GM12878 (cell line): ENCODE measurements at regions not wholly inside any gene's neighbourhood (a gene's known extent, or its start where the extent isn't known, plus 50 kb on each side); places are given as distances from the start of the nearest gene placed in this dataset.

Source experiments
- ATAC-seq: fragments of 200-7000 bp; cut with Tn5 transposase; 3 replicates; pipeline ENCODE4 v1.9.1; 2020; ENCODE audit warnings: mild to moderate bottlenecking, moderate library complexity
- BruUV-seq: library from RNA; stranded (reverse); fragments of 400-500 nt; replicated peaks from 2 replicates; lab custom pipeline; 2021; lab: Mats Ljungman, UMichigan
- CTCF ChIA-PET: fragments of 300-600 bp; sonication (Branson Sonifier 250); formaldehyde crosslinking; extraction: SDS; loops from one replicate; lab custom pipeline; 2021; ENCODE audit warnings: inconsistent platforms; lab: Yijun Ruan, JAX
- POLR2A ChIA-PET: fragments of 350-600 bp; formaldehyde crosslinking; extraction: SDS; loops from one replicate; lab custom pipeline; 2021; ENCODE audit warnings: inconsistent platforms; lab: Charles Lee
- RAD21 ChIA-PET: fragments of 300-600 bp; sonication (Branson Sonifier 250); formaldehyde crosslinking; loops from one replicate; lab custom pipeline; 2023; ENCODE audit warnings: antibody characterized with exemption; ENCODE audit not compliant: unreplicated experiment; lab: Charles Lee
- SMC1A ChIA-PET: fragments of 300-600 bp; sonication (Branson Sonifier 250); formaldehyde crosslinking; loops from one replicate; lab custom pipeline; 2023; ENCODE audit not compliant: unreplicated experiment, uncharacterized antibody; lab: Charles Lee
- DNase-seq: peaks from one replicate; pipeline ENCODE4 v3.0.0-alpha.2; 2011; ENCODE audit warnings: low read depth, low spot score
- FAIRE-seq: peaks from 3 replicates; lab custom pipeline; 2011; peaks lifted over from hg19 to GRCh38; lab: Jason Lieb, UNC
- H2AFZ ChIP-seq: 2 replicates; pipeline ENCODE4 v1.6.0; 2011; ENCODE audit warnings: low read depth, low read length, control low read depth; ENCODE audit not compliant: control insufficient read depth
- H3K27ac ChIP-seq: 2 replicates; pipeline ENCODE4 v1.5.1; 2011; ENCODE audit warnings: control low read depth; ENCODE audit not compliant: control insufficient read depth, insufficient read depth
- H3K27me3 ChIP-seq, 2 experiments: replicated peaks in 1 of 2; 2 replicates each; pipeline versions ENCODE4 v1.6.0 to v1.6.1; 2011; ENCODE audit warnings: low read length in 1 of 2; ENCODE audit not compliant: control insufficient read depth in 2 of 2, insufficient read depth in 2 of 2
- H3K36me3 ChIP-seq, 2 experiments: 2 replicates each; pipeline ENCODE4 v1.5.1; 2011; ENCODE audit warnings: low read length in 1 of 2; ENCODE audit not compliant: control insufficient read depth in 2 of 2, insufficient read depth in 2 of 2
- H3K4me1 ChIP-seq: 2 replicates; pipeline ENCODE4 v1.6.1; 2011; ENCODE audit warnings: mild to moderate bottlenecking, low read length, moderate library complexity, mixed read lengths; ENCODE audit not compliant: control insufficient read depth, insufficient read depth
- H3K4me2 ChIP-seq: 2 replicates; pipeline ENCODE4 v1.6.0; 2011; ENCODE audit warnings: control low read depth; ENCODE audit not compliant: control insufficient read depth, insufficient read depth
- H3K4me3 ChIP-seq: fragments of 200-600 bp; sonication (generic); 2 replicates; pipeline ENCODE4 v1.5.1; 2016
- H3K79me2 ChIP-seq: 2 replicates; pipeline ENCODE4 v1.6.0; 2011; ENCODE audit warnings: low read length; ENCODE audit not compliant: control insufficient read depth, insufficient read depth
- H3K9ac ChIP-seq: 2 replicates; pipeline ENCODE4 v1.8.0; 2011; ENCODE audit warnings: low read length, control low read depth, mixed read lengths; ENCODE audit not compliant: control insufficient read depth, insufficient read depth
- H3K9me3 ChIP-seq: replicated peaks from 3 replicates; pipeline ENCODE4 v1.5.1; 2011; ENCODE audit warnings: mild to moderate bottlenecking, low read length; ENCODE audit not compliant: control insufficient read depth, insufficient read depth
- H4K20me1 ChIP-seq: 2 replicates; pipeline ENCODE4 v1.6.0; 2011; ENCODE audit not compliant: control insufficient read depth, insufficient read depth
- BCLAF1 ChIP-seq: fragments of 450-650 bp; IDR thresholded peaks from 2 replicates; pipeline ENCODE4 v1.6.1; 2017; ENCODE audit warnings: antibody characterized with exemption, mild to moderate bottlenecking, moderate library complexity
- CREM ChIP-seq: IDR thresholded peaks from 2 replicates; pipeline ENCODE4 v1.6.1; 2014; ENCODE audit warnings: antibody characterized with exemption, low read depth
- ZNF384 ChIP-seq: IDR thresholded peaks from 2 replicates; pipeline ENCODE4 v1.6.1; 2012; ENCODE audit warnings: low read depth, mild to moderate bottlenecking, low read length, improper control_type of control experiment, borderline replicate concordance
- ZZZ3 ChIP-seq: IDR thresholded peaks from 2 replicates; pipeline ENCODE4 v1.6.1; 2011; ENCODE audit warnings: low read depth; ENCODE audit not compliant: control insufficient read depth, insufficient read length
- WGBS: methylation state at CpG from one replicate; pipeline ENCODE4 v1.1.6; 2016; ENCODE audit warnings: low lambda C conversion rate; ENCODE audit not compliant: insufficient replicate concordance, insufficient coverage; ENCODE audit errors: missing lambda C conversion rate; 5-methylcytosine and 5-hydroxymethylcytosine counted together
- in situ Hi-C: fragments of 300-500 bp; cut with MboI; formaldehyde crosslinking; loops from 9 replicates; pipeline ENCODE4 v1.14.3; 2018; ENCODE audit warnings: mixed read lengths
- intact Hi-C: fragments of 100-400 bp; cut with micrococcal nuclease; formaldehyde crosslinking; loops from one replicate; pipeline ENCODE4 v1.14.2; 2022; ENCODE audit not compliant: unreplicated experiment
- TF ChIP-seq, protein P1 (sequence below): IDR thresholded peaks from 2 replicates; pipeline ENCODE4 v1.6.1; 2011; ENCODE audit warnings: mild to moderate bottlenecking, low read depth, low read length, moderate library complexity; ENCODE audit not compliant: insufficient replicate concordance
- TF ChIP-seq, protein P2 (sequence below), 3 experiments: IDR thresholded peaks in 2 of 3; conservative IDR thresholded peaks in 1 of 3; 2 replicates each; pipeline ENCODE4 v1.5.1; 2011; ENCODE audit warnings: low read depth in 3 of 3, low read length in 3 of 3, mild to moderate bottlenecking in 3 of 3, control low read depth in 2 of 3, moderate library complexity in 2 of 3, inconsistent platforms in 1 of 3, mixed read lengths in 1 of 3; ENCODE audit not compliant: control insufficient read depth in 2 of 3, insufficient read depth in 1 of 3; ENCODE audit errors: extremely low read depth in 1 of 3

DNA sequence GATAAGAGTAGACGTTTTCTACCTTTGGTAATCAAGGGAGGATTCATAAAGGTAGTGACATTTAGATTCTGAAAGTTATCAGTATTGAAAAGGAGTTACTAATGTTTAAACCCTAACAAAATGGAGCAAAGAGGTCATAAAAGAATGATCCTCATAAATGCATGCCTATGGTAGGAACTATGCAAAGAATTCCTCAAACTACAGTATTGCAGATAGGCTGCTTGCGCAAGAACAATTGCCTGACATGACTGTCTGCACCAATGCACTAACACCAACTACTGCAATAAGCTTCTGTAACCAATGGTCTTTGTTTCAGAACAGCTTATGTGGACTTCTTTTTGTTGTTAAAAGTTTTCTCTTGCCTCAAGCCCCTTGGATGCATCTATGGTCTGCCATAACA is 597.3 kb upstream of the ADGRL4 start:
- Histone ChIP-seq H3K9me3 (no peaks in the 10 kb centered on the region), H4K20me1 (no peaks in the 10 kb centered on the region), H3K9ac (no peak overlapping the region), H2AFZ (no peak overlapping the region), H3K36me3 (no peaks in the 10 kb centered on the region), H3K79me2 (no peaks in the 10 kb centered on the region), H3K4me3 (no peak overlapping the region), H3K27ac (no peak overlapping the region), H3K4me2 (no peak overlapping the region), H3K4me1 (no peaks in the 10 kb centered on the region), H3K27me3 (no peaks in the 10 kb centered on the region)
- ChIA-PET SMC1A (no interaction called here), RAD21 (no interaction called here), CTCF (no interaction called here), POLR2A (no interaction called here)
- TF ChIP-seq, protein P1, sequence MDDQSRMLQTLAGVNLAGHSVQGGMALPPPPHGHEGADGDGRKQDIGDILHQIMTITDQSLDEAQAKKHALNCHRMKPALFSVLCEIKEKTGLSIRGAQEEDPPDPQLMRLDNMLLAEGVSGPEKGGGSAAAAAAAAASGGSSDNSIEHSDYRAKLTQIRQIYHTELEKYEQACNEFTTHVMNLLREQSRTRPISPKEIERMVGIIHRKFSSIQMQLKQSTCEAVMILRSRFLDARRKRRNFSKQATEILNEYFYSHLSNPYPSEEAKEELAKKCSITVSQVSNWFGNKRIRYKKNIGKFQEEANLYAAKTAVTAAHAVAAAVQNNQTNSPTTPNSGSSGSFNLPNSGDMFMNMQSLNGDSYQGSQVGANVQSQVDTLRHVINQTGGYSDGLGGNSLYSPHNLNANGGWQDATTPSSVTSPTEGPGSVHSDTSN, result no peak
- TF ChIP-seq ZZZ3 (no peak), ZNF384 (no peak), CREM (no peak), BCLAF1 (no peak)
- TF ChIP-seq, protein P2, sequence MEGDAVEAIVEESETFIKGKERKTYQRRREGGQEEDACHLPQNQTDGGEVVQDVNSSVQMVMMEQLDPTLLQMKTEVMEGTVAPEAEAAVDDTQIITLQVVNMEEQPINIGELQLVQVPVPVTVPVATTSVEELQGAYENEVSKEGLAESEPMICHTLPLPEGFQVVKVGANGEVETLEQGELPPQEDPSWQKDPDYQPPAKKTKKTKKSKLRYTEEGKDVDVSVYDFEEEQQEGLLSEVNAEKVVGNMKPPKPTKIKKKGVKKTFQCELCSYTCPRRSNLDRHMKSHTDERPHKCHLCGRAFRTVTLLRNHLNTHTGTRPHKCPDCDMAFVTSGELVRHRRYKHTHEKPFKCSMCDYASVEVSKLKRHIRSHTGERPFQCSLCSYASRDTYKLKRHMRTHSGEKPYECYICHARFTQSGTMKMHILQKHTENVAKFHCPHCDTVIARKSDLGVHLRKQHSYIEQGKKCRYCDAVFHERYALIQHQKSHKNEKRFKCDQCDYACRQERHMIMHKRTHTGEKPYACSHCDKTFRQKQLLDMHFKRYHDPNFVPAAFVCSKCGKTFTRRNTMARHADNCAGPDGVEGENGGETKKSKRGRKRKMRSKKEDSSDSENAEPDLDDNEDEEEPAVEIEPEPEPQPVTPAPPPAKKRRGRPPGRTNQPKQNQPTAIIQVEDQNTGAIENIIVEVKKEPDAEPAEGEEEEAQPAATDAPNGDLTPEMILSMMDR (IDR thresholded peaks at IDR 0.05 in 2 of 3, conservative IDR thresholded peaks at IDR 0.05 in 1 of 3; ENCODE audit: control insufficient read depth in 2 of 3, extremely low read depth in 1 of 3, insufficient read depth in 1 of 3, low read depth in 3 of 3, low read length in 3 of 3), result no peak
- FAIRE-seq, result no peak
- in situ Hi-C loops, result no loop called here
- BruUV-seq, result no TSS peak
- WGBS, result 47% methylated on average over 2 of the region's 2 CpGs
- ATAC-seq, result no peak
- intact Hi-C loops, result no loop called here
- no peak for DNase-seq
